DMS53 (cell line): ENCODE measurements at regions not wholly inside any gene's neighbourhood (a gene's known extent, or its start where the extent isn't known, plus 50 kb on each side); places are given as distances from the start of the nearest gene placed in this dataset.
"Not testable (repeated sequence)": the region's sequence is repeated elsewhere in the genome, so short reads cannot be mapped to it uniquely, and the experiment has no call there.

Experiments used
- DNase-seq: peaks from one replicate; lab custom pipeline; 2025; lab: John Stamatoyannopoulos, UW

DNA sequence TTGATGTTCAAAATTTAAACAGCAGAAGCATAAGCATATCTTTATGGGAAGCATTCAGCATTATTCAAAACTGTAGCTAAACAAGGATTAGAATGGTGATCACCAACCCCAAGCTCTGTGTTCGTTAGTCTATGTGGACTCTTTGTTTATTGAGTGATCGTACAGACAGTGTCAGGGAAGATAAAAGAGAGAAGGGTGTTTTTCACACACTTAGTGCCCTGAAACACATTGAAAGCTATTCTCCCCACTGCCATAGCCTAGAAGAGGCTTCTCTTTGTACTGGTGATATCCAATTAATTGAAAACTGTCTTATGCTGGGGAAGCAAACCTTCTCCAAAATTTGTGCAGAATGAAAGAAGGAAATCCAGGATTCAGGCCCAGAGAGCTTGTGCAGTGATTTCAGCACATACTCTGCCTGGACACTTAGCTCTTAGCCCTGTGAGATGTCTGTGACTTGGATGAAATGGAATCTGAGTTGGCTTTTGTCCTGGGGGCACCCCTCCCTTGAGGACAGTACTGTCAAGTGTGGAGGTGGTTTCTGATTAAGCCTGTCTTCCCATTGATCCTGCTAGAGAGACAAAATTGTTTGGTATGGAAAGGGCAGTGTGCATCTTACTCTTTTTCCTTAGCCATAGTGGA lies 125.7 kb upstream of the MTHFD1L start:
- no peak for DNase-seq

GRCh38 chr6:150740453-150740852 lies 125.0 kb upstream of the MTHFD1L start:
- no peak for DNase-seq

GRCh38 chr6:150741633-150742200 lies 123.8 kb upstream of the MTHFD1L start:
- DNase-seq, result peak; percentile 42

DNA sequence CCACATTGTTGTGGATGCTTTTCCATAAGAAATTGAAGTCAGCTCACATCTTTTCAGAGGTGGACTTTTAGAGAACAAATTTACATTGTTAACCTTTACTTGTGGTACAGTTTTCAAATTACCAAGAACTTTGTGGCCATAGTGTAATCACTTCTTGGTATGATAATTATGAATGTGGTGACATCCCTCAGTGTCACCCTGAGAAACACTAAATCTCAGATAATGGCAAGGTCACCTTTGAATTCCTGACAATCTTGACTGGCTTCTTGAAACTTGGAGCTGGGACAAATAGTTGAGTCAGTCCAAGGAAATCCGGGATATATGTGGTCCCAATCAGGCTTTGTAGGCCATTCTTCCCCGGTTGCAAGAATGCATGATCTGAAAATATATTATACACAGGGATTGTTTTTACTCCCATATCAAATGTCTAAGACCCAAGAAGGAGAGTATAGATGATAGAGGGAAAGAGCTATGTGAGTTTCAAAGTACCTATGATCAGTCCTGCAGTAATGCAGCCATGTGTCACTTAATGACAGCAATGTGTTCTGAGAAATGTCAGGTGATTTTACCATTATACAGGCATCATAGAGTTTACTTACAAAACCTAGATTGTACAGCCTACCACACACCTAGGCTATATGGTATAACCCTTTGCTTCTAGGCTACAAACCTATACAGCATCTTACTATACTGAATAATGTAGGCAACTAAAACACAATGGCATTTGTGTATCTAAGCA lies 120.8 kb upstream of the MTHFD1L start:
- DNase-seq, result no peak

DNA sequence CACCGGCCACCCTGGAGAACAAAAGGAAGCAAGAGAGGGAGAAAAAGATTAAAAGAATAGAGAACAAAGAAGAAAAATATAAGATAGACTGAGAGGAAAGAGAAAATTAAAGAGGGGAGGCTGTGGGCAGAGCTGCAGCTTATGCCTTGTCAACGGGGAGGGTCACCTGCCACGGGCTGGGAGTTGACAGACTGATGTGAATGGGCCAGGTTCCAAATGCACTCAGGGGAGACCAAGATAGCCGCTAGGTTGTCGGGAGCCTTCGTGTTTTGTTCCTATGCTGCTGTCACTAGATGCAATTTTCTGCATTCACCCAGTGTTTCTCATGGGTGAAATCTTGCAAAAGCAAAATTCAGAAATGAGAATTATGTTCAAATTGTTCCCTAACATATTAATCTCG lies 119.6 kb upstream of the MTHFD1L start:
- no peak for DNase-seq

GRCh38 chr6:150747155-150747554 lies 118.3 kb upstream of the MTHFD1L start:
- no peak for DNase-seq

DNA sequence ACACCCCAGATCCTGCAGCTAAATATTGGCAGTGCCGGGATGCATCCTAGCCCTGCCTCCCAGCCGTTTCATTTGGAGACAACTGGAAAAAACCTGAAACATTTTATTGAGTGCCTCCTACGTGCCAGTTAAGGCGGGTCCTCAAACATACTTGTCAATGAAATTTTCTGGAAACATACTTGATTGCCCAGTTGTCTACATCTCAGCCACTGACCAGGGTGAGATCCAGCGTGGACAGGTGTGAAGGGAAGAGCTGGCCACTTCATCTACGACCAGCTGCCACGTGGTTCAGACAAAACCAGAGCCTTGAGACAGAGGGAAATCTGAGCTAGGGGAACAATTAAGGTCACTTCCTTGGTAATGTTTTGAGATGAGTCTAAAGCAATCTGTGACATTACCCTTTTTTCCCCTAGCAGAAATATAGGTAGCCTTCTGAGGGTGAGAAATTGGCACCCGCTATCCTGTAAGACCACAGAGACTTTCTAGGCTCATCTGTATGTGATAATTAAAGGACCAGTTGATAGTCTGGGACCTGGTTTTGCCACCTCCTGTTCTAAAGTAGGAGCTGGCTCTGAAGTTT lies 116.3 kb upstream of the MTHFD1L start:
- DNase-seq, result no peak

- no peak for DNase-seq
Measured at GRCh38 chr6:150751296-150751695, 114.2 kb upstream of the MTHFD1L start.

GRCh38 chr6:150752409-150752808 lies 113.1 kb upstream of the MTHFD1L start:
- no peak for DNase-seq

- no peak for DNase-seq
Measured at GRCh38 chr6:150753371-150754064, 112.0 kb upstream of the MTHFD1L start.

DNA sequence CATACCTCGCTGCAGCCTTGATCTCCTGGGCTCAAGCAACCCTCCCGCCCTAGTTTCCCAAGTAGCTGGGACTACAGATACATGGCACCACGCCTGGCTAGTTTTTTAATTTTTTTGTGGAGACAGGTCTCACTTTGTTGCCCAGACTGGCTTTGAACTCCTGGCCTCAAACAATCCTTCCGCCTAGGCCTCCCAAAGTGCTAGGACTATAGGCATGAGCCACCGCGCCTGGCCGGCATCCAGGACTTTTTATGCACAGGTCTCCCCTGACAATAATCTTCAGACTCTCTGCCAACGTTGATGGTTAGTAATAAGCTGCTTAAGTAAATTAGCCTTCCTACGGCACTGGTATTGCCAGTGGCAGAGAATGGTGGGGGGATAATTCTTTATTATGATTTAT lies 110.5 kb upstream of the MTHFD1L start:
- DNase-seq, result no peak

DNA sequence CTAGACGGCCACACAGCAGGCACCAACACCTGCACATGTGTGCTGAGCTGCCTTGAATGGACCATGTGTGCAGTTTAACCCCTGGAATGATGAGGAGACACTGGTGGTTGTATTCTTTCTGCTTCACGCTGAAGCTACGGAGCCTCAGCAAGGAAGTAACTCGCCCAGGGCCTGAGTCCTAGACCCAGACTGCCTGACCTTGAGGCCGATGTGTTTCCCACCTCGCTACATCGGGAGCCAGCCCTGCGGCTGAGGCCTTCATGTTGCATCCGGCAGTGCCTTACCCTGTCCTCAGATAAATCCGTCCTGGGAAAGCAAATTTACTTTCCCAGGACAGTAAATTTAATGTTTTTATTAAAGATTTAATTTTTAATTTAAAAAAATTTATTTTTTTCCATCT lies 110.0 kb upstream of the MTHFD1L start:
- DNase-seq, result no peak

DNA sequence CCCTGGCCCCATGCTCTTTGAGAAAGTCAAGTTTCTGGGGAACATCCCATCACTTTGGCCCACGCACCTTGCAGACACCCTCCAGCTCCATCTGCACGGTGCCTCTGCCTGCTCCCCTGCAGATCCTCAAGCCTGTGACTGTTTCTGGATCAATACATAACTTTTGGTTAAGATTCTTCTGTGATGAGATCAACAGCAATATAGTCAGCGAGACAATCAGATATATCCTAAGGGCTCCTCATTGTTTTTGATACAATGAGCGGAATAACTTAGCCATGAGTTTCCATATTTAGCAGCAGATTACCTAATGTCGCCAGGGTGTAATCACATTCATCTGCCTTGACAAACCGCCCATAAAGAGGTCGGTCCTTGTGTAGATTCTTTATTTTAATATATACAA lies 109.3 kb upstream of the MTHFD1L start:
- DNase-seq, result no peak

- not testable (repeated sequence) for DNase-seq
Measured at GRCh38 chr6:150757807-150758206, 107.7 kb upstream of the MTHFD1L start.

DNA sequence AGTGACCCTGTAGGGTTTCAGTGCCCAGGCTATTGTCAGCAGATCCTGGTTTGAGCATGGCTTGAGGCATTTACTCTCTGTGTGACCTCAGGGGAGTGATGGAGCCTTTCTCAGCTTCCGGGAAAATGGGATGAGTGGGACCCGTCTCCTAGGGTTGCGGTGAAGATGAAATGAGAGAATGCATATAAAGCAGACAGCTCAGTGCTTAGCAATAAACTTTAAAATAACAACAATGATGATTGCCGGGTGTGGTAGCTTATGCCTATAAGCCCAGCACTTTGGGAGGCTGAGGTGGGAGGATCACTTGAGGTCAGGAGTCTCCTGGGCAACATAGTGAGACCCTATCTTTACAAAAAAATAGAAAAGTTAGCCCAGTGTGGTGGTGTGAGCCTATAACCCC lies 106.0 kb upstream of the MTHFD1L start:
- no peak for DNase-seq

GRCh38 chr6:150761771-150762170 lies 103.7 kb upstream of the MTHFD1L start:
- DNase-seq, result no peak

DNA sequence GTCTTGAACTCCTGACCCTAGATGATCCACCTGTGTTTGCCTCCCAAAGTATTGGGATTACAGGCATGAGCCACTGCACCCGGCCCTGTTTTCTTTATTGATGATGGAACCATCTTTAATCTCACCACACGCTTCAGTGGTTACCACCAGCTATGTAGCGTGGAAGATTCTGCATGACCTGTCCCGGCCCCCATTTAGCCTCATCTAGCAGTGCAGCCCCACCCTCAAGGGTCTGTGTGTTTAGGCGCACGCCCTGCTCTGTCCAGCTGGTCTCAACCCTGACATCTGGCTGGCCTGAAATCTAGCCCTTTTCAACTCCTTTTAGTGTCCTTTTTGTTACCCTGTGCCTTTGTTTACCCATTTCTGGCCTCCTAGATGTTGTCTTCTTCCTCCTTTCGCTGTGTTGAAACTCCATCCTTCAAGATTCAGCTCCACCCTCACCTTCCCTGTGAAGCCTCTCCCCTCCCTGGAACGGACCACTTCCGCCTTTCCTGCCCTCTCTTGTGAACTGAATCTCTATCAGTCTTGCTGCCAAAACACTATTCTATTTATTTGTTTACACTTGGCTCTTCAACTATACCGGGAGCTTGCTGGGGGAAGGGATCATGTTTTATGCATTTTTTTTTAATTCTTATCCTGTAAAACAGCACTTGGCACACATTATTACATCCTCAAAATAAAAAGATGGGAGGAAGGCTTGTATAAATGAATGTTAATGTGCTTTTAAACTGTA lies 101.0 kb upstream of the MTHFD1L start:
- DNase-seq, result no peak

- DNase-seq, result no peak
Measured at GRCh38 chr6:150765067-150765764, 100.3 kb upstream of the MTHFD1L start.

DNA sequence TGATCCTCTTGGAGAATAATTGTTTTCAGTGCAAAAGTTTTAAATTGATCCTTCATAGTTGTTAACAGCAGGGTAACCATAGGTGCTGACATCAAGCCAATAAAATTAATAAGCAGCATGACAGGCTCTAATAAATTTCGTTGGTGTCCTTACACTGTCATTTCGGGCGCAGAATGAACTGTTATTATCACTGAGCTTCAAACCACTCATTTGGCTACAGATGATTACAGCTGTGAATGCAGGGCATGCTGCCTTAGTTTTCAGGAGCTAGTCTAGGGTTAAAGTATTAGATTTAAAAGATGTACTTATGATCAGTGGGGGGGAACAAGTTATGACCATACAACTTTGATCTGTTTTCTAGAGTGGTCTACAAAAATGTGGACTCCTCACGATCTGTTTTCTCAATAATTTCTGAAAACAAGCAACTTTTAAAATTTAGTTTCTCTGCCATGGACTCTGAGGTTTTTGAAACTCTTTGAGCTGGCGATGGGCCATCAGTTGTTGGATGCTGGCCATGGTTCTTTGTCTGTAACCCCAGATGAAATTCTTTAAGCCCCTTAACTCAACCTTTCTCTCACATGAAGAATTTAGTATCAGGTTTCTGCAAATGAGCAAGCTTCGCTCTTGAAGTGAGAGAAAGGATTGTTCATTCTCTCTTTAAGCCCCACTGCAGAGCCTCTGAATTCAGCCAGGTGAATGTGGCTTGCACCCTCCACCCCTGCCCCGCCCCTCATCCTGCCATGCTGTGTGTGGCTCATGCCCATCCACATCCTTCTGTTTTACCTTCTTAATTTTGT lies 99.1 kb upstream of the MTHFD1L start:
- DNase-seq, result no peak

DNA sequence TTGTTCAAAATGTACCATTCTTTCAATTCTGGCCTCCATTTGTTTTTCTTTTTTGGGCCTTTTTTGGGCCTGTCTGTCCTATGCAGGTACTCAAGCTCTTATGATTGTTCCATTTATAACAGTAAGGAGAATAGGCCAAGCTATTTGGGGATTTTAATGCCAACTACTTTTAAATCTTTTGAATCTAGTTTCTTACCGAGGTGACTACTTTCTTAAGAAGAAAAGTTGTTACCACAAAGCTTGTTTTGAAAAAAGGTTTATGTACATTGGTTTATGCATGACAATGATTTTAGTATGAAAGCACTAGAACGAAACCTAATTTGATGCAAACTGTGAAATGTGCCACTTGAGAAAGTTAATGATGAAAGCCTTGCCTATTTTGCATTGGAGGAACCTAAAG lies 98.3 kb upstream of the MTHFD1L start:
- no peak for DNase-seq
